GM10266 (cell line): ENCODE measurements at regions not wholly inside any gene's neighbourhood (a gene's known extent, or its start where the extent isn't known, plus 50 kb on each side); places are given as distances from the start of the nearest gene placed in this dataset.

Source experiments
- DNase-seq: peaks from one replicate; pipeline ENCODE4 v3.0.0; 2012; ENCODE audit errors: extremely low spot score
- CTCF ChIP-seq: IDR thresholded peaks from 2 replicates; pipeline ENCODE4 v1.5.1; 2012; ENCODE audit warnings: mild to moderate bottlenecking, low read depth; ENCODE audit not compliant: control insufficient read depth, insufficient read depth; ENCODE audit errors: missing control alignments

DNA sequence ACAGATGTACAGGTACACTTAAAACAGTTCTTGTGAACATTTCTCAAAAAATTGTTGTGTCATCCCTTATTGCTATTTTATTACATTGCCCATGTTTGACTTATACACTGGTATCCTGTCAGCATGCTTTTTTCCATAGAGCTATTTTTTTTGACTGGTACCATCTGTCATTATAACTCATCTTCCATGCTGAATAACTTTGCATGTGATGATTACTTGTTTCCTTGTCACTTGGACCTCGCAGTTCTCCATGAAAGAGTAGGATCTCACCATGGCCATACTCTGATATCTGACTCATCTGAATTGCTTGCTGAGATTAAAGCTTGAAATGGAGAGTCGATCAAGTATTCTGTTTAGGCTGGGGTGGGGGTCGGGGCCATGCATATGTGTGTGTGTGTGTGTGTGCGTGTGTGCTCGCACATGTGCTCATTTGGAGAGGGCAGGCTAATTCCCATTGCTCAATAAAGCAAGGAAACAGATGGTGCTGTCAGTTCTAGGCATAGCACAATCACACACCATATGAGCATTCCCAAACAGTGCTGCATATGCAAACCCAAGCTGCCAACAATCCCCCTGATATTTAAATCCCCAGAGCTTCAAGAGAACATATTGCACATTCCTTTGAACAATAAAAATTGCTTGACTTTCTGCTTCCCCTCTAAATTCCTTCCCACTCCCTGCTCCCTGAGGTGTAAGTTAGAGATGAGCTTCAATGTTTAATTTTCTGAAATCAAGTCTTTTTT lies 62.9 kb downstream of the NHLRC3 start:
- DNase-seq, result no peak
- no peak for TF ChIP-seq CTCF

- no peak for DNase-seq
- TF ChIP-seq CTCF, result no peak
Measured at GRCh38 chr13:39102981-39103490, 64.8 kb downstream of the NHLRC3 start.

DNA sequence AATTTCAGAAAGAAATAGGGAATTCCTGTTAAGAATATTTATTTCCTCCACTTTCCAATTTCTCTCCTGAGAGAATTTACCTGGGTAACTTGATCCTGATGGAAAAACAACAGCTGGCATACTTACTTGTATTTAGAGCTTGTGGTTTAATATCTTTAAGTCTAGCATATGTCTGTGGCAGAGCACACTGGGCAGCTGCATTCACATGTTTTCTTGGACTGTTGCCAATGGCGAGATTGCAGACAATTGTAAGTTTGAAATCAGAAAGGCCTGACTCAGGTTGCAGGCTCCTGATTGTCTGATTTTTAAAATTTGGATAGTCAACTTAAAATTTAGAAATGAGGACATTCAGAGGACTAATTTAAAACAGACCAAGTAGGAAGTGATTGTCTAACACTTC lies 66.9 kb downstream of the NHLRC3 start:
- no peak for TF ChIP-seq CTCF
- no peak for DNase-seq

DNA sequence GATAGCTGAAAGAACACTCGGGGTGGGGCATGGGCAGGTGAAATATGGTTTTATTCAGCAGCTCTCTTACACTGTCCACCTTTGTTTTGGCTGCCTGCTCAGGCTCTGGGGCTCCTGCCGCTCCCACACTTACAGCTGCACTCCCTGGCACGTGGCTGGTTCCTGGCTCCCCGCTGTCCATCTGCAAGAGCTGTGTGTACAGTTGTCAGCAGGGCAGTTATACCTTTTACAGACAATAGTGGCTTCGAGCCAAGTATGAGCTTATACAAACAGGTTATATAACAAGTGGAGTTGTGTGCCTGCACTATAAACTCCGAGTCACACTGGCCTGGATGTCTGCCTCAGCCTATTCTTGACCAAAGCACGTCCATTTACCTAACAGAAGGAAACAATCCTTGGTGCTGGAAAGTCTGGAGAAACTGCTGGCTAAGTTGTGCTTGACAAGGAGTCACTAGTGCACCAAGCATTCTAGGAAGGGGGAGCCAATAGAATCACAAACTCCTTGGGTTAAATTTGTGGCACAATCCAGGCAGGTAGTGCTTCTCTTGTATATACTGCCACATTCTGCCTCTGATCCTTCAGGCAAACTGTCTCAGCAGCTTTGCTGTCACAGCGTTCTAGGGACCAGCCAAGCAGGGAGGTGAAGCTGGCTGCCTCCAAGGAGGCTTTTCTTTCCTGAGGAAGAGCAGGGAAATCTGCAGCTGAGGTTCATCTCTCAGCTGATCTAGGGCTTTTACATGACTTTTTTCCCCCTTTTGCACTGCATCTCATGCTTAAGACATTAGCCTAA lies 68.2 kb downstream of the NHLRC3 start:
- no peak for TF ChIP-seq CTCF
- no peak for DNase-seq

DNA sequence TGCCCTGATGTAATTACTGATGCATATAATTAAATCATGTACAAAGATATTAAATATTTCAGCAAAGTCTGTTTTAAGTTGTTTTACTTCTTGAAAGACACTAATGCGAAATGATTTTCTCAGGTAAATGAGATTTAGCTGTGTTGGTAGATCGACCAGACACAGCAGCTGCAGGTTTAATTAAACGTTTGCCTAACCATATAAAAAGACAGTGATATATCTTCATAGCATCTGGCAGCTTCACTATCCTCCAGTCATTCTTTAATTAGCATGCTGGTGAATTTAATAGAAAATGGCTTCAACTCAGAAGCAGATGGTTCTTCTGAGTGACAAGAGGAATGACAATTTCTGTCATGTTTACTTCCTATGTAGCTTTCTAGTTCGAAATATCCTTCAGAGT lies 69.3 kb downstream of the NHLRC3 start:
- TF ChIP-seq CTCF, result no peak
- no peak for DNase-seq

DNA sequence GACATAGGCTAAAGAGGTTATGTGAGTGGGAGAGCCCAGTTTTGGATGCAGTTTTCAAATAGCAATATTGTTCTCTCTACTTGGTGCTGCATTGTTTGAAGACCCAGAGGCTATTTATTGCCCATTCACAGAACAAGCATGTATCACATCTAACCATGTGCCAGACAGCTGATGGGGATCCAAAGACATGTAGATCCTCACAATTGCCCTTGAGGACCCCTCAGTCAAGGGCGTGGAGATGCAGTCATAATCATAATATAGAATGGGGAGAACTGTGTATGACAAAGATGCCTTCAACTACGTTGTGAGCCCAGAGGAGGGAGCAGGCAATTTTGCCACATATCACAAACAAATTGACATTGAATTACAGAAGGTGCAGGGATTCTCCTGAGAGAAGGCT lies 70.5 kb downstream of the NHLRC3 start:
- TF ChIP-seq CTCF, result no peak
- no peak for DNase-seq
